ENCODE measurements at regions not wholly inside any gene's neighbourhood (a gene's known extent, or its start where the extent isn't known, plus 50 kb on each side); places are given as distances from the start of the nearest gene placed in this dataset.

DNA sequence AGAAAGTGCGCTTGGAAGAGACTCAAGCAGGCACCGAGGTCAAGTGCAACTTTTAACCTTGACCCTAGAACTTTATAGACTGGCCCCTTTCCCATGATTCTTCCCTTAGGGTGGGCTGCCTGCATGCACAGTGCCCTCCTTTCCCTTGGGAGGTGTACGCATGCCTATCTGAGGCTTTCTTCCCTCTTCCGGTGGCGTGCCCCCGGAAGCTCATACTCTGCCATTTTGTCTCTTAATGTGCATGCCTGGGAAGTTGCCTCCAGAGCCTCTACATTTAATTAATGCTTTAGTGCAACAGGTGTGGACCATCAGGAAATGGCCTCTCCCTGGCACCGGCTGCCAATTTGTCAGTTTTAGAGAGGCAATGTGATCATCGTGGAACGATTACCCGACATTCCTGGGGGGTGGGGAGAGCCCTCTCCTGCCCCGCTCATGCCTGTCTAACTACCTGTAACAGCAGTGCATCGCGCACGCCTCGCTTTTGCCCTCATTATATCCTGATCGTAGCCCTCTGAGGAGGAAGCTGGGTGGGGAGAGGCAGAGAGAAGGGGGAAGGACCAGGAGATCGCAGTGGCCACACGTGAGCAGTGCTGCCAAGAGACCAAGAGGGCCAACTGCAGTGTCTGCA is 194.8 kb downstream of the TFCP2L1 start:
- BruUV-seq (replicated peaks), result no TSS peak
- Histone ChIP-seq H3K36me3 (ENCODE audit: control insufficient read depth in 2 of 2, extremely low read depth in 1 of 2, insufficient read depth in 2 of 2, low read length in 2 of 2) (no peaks in the 10 kb centered on the region), H3K79me2 (ENCODE audit: control insufficient read depth, insufficient read depth, low read length) (no peaks in the 10 kb centered on the region), H3K9ac (replicated peaks; ENCODE audit: extremely low read depth, insufficient read depth, low read length) (no peak overlapping the region), H3K4me1 (ENCODE audit: control insufficient read depth, extremely low read depth, insufficient read depth, low read length) (no peaks in the 10 kb centered on the region), H3K9me1 (replicated peaks; ENCODE audit: control insufficient read depth, extremely low read depth, insufficient read depth, low read length) (no peaks in the 10 kb centered on the region), H3K9me3 (replicated peaks; ENCODE audit: control insufficient read depth, insufficient read depth, low read length) (no peaks in the 10 kb centered on the region), H3K4me3 (replicated peaks in 1 of 3; ENCODE audit: insufficient read depth in 1 of 3, low read depth in 1 of 3, low read length in 3 of 3) (no peak overlapping the region), H2AFZ (ENCODE audit: low read depth, low read length) (no peak overlapping the region), H4K20me1 (replicated peaks; ENCODE audit: control insufficient read depth, extremely low read depth, insufficient read depth, low read length) (no peaks in the 10 kb centered on the region), H3K27me3 (ENCODE audit: control insufficient read depth in 2 of 2, insufficient read depth in 2 of 2, low read length in 2 of 2) (peaks cover 0 to 1% of the 10 kb centered on the region in 2 experiments), H3K4me2 (ENCODE audit: insufficient read depth, low read length) (no peak overlapping the region), H3K27ac (ENCODE audit: insufficient read depth, low read depth, low read length) (no peak overlapping the region)
- intact Hi-C loops (cut with micrococcal nuclease), result loop anchor here (10.0 kb wide), 2 partner anchors 625 to 655 kb away; no protein-coding TSS in a partner anchor
- no peak for FAIRE-seq
- TF ChIP-seq GATA2 (IDR thresholded peaks at IDR 0.05; ENCODE audit: insufficient read depth, insufficient read length, low read depth, low read length), result no peak
- TF ChIP-seq MYC (IDR thresholded peaks at IDR 0.05; ENCODE audit: low read depth, low read length), result no peak
- no peak for TF ChIP-seq JUN (IDR thresholded peaks at IDR 0.05; ENCODE audit: borderline replicate concordance, insufficient read depth, insufficient read length, low read depth)
- TF ChIP-seq, protein P1, sequence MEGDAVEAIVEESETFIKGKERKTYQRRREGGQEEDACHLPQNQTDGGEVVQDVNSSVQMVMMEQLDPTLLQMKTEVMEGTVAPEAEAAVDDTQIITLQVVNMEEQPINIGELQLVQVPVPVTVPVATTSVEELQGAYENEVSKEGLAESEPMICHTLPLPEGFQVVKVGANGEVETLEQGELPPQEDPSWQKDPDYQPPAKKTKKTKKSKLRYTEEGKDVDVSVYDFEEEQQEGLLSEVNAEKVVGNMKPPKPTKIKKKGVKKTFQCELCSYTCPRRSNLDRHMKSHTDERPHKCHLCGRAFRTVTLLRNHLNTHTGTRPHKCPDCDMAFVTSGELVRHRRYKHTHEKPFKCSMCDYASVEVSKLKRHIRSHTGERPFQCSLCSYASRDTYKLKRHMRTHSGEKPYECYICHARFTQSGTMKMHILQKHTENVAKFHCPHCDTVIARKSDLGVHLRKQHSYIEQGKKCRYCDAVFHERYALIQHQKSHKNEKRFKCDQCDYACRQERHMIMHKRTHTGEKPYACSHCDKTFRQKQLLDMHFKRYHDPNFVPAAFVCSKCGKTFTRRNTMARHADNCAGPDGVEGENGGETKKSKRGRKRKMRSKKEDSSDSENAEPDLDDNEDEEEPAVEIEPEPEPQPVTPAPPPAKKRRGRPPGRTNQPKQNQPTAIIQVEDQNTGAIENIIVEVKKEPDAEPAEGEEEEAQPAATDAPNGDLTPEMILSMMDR (IDR thresholded peaks at IDR 0.05; ENCODE audit: extremely low read depth in 1 of 2, insufficient read depth in 1 of 2, low read depth in 1 of 2, low read length in 2 of 2), result no peak
- TF ChIP-seq EZH2 (IDR thresholded peaks at IDR 0.05; ENCODE audit: borderline replicate concordance, low read depth, low read length, severe bottlenecking), result no peak
- TF ChIP-seq POLR2A (IDR thresholded peaks at IDR 0.05; ENCODE audit: low read depth, low read length), result no peak
- no peak for TF ChIP-seq POLR2AphosphoS5 (IDR thresholded peaks at IDR 0.05; ENCODE audit: insufficient read depth, low read depth, low read length)
- TF ChIP-seq FOS (IDR thresholded peaks at IDR 0.05; ENCODE audit: borderline replicate concordance, insufficient read depth, low read length), result no peak
- TF ChIP-seq, protein P2, sequence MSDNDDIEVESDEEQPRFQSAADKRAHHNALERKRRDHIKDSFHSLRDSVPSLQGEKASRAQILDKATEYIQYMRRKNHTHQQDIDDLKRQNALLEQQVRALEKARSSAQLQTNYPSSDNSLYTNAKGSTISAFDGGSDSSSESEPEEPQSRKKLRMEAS (IDR thresholded peaks at IDR 0.05; ENCODE audit: insufficient read depth, insufficient read length), result no peak
- DNase-seq (ENCODE audit: low read depth, low spot score), result no peak
- ChIA-PET CTCF (interaction anchor here (0.9 to 1.5 kb wide), 2 partner anchors 10 to 15 kb away, joined by 3 to 7 read pairs; no protein-coding TSS in a partner anchor), POLR2A (no interaction called here)
- dilution Hi-C loops (cut with MboI; ENCODE audit: extremely low pct_ligation_motif_present, low sequenced_read_pairs), result no loop called here
